ENCODE measurements at regions not wholly inside any gene's neighbourhood (a gene's known extent, or its start where the extent isn't known, plus 50 kb on each side); places are given as distances from the start of the nearest gene placed in this dataset.

GRCh38 chr10:20355915-20356314 lies 539.7 kb downstream of the PLXDC2 start:
- TF ChIP-seq EZH2 (IDR thresholded peaks at IDR 0.05) (no peak), POLR2AphosphoS5 (IDR thresholded peaks at IDR 0.05; ENCODE audit: borderline replicate concordance, low read depth, low read length) (no peak)
